Stimulated activated CD8-positive, alpha-beta memory T cell treated with anti-CD3 and anti-CD28 coated beads, Interleukin-7, amount 100 ng/mL, for 24 hours (primary cell): ENCODE measurements at regions not wholly inside any gene's neighbourhood (a gene's known extent, or its start where the extent isn't known, plus 50 kb on each side); places are given as distances from the start of the nearest gene placed in this dataset.
"Not testable (repeated sequence)": the region's sequence is repeated elsewhere in the genome, so short reads cannot be mapped to it uniquely, and the experiment has no call there.

ENCODE experiments used
- DNase-seq: peaks from one replicate; pipeline ENCODE4 v3.0.0-alpha.2; 2020; ENCODE audit warnings: low read depth

DNA sequence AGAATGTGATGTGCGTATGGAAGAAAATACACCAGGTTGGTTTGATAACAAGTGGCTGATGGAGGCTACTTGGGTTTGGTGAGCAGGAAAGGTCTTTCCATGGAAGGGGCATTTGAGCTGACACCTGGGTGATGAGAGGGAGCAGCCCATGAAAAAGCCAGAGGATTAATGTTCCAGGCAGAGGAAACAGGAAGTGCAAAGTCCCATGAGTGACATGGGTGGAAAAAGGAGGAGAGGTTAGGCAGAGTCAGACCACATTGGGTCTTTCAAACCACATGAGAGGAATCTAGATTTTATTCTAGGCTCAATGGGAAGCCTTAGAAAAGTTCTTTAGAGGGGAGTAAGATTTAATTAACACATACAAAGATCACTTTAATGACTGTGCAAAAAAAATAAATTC, 195.7 kb downstream of the LRATD1 start:
- DNase-seq: no peak

DNA sequence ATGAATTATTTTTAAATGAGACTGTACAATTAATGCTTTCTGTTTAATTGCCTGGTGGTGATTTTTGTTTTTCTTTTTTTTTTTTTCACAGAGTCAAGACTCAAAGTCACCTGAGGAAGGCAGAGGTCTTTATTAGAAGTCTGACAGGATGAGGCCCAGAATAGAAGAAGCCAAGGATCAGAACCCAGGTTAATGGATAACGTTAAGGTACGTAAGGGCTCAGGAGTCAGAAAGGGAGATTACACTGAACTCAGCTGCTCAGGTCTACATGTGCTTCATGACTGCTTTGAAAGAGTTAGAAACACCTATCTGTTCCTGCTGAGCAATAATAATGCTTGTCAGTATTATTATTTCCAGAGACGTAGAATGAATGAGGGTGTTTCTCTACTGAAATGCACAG, 196.5 kb downstream of the LRATD1 start:
- no peak for DNase-seq

DNA sequence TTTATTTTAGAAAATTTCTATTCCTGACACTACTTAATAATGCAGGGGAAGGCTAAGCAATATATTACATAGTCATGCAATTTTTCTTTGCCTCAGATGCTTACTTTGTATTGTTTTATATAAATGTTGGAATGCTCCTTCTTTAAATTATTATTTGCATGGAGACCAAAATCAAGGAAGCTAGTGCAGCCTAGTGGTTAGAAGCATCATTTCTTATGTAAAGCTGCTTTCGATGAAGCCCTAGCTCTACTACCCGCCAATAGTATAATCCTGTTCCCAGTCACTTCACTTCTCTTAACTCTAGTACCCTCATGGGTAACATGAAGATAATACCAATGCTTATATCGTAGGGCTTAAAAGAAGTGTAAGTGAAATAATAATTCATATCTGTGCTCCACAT, 198.9 kb downstream of the LRATD1 start:
- no peak for DNase-seq

DNA sequence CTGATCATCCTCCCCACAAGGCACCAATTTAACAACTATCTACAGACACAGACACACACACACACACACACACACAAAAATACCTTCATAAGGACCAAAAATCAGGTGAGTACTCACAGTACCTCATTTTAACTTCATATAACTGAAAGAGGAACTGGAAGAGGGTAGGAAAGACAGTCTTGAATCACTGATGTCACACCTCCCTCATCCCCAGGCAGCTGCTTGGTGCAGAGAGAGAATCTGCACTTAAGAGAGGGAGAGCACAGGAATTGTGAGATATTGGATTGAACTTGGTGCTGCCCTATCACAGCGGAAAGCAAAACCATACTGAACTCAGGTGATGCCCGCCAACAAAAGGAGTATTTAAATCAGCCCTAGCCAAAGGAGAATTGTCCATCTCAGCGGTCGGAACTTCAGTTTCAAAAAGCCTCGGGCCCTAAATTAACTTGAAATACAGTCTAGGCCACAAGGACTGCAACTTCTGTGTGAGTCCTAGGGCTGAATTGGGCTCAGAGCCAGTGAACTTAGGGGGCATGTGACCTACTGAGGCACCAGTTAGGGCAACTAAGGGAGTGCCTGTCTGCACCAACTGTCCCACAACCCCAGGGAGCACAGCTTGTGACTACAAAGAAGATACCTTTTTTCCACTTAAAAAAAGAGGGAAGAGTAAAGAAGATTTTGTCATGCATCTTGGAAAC, 211.1 kb downstream of the LRATD1 start:
- DNase-seq: no peak

DNA sequence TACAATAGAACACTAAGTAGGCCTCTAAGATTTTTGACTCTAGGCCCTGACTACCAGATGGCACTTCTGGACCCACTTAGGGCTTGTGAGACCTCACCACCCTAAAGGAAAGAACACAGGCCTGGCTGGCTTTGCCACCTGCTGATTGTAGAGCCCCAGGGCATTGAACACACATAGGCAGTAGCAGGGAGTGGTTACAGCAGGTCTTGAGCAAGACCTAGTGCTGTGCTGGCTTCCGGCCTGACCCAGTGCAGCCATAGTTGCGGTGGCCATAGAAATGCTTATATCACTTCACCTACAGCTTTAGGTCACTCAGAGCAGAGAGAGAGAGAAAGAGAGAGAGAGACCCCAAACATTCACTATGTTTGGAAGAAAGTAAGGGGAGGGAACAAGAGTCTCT, 223.2 kb downstream of the LRATD1 start:
- DNase-seq: no peak

DNA sequence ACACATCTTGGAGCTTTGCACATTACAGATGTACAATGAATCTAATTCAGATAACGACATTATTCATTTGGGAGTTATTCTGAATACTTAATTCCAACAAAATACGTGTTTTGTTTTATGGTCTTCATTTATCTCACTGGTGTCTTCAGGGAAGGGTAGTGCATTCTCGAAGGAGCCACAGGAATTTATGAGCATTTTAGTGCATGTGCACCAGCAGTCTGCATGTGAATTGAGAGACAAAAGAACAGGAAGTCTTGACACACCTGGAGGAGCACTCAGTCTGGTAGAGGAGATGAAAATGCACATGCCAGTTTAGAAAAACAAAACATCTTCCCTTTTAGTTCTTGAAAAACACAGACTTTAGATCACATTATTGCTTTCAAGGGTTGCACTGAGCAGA, 228.7 kb downstream of the LRATD1 start:
- DNase-seq: no peak

DNA sequence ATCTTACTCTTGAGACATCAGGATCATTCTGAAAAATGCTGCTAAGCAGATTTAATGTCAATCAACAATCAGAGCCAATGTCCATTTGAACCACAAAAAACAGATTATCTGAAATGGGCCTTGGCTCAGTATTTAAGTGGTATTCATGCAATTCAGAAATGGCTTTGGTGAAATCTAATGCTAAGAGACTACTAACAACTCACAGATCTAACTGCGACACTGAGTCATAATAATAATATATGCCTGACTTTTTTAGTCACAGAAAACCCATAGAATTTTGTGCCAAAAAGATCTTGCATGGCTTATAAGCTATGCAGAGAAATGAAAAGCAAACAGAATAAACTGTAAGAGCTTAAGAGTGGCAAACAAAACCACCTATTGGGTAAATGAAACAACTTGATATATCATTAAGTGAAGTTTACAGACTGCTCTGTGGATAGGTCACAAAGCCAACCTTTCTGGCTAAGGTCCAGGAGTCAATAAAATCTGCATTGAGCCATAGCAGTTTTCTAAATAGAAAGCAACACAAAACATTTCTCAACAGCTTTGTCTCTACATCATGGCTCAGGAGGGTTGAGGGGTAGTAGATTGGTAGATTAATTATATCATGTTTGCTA, 234.3 kb downstream of the LRATD1 start:
- DNase-seq: no peak

DNA sequence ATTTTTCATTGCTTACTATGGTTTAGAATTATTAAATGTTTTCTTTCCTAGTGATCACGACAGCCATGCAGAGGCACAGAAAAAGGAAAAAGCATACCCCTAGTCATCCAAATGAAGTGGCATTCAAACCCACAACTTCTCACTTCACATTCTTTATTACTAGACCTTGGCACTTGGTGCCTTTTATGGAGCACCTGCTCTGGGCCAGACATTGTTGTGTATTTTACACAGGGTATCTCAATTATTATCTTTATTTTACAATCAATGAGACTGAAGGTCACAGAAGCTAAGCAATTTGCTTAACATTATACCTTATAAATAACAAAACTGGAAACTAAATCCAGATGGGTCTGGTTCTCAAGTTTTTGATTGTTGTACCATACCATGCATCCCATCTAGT, 235.3 kb downstream of the LRATD1 start:
- DNase-seq: no peak

DNA sequence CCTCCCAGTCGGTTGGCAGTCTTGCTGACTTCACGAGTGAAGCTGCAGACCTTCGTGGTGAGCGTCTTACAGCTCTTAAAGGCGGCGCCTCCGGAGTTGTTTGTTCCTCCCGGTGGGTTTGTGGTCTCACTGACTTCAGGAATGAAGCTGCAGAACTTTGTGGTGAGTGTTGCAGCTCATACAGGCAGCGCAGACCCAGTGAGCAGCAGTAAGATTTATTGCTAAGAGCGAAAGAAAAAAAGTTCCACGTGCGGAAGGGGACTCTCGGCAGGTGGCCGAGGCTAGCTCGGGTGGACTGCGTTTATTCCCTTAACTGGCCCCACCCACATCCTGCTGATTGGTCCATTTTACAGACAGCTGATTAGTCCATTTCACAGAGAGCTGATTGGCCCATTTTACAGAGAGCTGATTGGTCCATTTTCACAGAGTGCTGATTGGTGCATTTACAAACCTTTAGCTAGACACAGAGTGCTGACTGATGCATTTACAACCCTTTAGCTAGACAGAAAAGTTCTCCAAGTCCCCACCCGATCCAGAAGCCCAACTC, 240.3 kb downstream of the LRATD1 start:
- DNase-seq: no peak

DNA sequence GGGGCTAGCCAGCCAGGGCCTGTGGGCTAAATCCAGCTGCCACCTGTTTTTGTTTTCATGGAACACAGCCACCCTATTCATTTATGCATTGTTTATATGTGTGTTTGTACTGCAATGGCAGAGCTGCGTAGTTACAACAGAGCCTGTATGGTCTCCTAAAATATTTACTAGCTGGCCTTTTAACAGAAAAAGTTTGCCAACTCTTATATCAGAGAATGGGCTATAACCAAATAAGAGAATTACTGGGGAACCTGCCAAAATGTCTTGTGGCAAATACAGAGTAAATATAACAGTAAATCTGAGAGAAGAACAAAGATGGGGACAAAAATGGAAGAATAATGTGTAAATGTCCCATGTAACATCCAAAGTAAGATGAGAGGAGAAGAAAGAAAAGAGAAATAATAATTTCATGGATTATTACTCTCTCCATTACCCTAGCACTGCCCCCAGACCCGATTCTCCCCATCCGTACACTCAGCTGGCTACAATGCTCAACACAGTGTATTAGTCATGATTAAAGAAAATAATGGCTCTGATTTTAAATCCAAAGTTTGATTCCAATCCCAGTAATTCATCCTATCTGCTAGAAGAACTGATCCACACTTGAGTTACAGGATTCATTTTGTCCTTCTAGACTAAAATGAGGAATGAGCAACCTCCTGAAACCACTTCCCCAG, 249.3 kb downstream of the LRATD1 start:
- DNase-seq: no peak

DNA sequence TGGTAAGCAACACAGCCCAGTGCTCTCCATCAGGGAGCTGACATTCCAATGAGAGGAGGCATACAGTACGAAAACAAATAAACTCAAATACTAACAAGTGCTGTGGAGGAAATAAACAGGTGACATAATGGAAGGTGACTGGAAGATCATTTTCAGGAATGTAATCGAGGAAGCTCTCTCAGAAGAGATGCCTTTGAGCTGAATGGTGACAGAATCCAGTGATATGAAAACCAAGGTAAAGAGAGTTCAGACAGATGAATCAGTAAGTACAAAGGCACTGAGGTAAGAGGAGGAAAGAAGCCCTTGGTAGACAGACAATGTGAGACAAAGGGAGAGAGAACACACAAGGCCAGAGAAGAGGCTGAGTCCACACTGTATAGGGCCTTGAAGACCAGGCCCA, 252.1 kb downstream of the LRATD1 start:
- DNase-seq: no peak

DNA sequence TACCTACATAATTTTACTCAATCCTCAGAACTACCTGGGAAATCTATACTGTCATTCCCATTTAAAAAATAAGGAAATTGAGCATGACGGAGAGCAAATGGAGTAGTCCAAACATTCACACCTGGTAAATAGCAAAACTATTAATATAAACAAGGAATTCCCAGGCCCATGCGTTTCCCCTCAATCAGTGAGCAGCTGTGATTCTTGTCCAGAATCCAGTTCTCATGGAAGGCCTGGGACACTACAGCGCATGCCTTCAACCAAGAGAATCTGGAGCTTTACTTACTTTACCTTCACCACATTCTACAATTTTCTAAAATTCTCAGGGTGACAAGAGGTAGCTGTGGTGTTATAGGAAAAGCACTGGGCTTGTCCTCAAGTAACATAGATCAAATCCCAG, 259.0 kb downstream of the LRATD1 start:
- no peak for DNase-seq

DNA sequence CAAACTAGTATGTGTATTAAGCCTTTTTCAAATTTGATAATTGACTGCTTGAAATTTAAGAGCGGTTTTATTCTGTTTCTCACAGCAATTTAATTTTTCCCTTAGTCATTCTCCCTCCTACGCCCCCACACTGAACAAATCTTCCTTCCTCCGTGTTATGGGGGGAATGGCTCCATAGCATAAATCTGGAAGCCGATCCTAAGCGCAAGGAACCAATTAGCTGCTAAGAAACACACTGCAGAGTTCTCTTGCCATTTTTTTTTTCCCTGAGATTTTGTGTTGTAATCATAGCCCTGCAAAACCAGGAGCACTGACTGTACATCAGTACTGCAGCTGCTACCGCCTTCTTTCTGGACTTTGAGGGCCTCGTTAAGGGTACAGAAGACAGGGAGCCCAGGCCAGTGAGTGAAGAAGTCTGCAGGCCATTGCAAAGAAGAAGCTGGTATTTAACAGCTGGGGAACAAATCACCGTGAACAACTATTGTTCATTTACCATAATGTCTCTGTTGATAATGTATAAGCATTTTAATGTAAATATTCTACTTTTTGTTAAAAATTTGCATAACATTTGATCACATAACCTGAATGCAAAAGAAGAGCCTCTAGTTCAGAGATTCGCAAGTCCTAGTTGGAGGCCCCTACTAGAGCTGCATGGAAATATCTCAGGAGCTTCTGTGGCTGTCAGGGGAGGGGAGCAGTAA, 264.0 kb downstream of the LRATD1 start:
- DNase-seq: no peak

DNA sequence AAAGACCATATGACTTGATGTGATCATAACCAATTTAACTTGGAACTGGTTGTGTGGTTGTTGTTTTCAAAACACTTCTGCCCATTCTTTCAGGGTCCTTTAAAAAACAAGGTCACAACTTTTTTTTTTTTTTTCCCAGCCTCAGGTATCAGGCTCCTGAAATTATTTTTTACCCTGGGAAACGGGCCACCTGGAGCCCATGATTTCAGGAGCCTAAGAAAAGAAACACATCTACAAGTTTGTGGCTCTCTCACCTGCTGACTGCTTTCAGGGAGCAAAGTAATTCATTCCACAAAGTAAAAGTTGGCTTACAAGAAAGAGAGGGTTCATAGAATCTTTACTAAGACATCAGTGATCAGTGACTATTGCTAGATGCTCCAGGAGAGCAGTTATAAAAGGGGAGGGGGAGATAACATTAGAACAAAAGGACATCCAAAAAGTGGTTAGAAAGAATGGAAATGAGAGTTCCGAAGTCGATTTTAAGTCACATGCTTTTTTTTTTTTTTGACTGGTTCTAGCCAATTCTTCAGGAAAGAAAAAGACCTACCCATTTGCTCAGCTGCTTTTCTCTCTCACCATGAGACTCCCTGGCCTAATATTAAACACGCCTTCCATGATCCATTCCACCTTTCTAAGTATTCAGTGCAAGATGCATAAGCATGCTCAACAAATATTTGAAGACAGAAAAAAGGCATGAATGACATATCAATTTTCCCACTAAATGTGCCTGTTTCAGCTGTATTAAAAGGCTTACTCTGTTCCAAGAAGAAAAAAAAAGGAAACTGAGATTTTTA, 267.3 kb downstream of the LRATD1 start:
- no peak for DNase-seq

DNA sequence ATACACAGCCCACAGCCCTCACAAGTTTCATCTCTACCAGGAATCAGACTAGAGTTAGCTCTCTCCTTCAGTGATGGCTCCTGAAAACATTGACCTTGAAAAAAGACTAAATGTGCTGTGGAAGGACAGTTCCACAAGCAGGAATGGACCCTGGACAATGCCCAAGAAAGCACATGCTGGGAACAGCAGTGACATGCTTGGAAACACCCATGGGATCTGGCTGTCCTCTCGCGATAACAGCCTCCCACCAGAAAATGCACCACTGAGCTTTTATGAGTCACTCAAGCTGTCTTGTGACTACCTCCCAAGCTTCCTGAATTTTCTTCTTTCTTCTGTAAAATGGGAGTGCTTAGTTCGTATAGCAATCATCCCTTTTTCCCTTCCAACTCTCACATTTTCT, 269.2 kb downstream of the LRATD1 start:
- DNase-seq: no peak

DNA sequence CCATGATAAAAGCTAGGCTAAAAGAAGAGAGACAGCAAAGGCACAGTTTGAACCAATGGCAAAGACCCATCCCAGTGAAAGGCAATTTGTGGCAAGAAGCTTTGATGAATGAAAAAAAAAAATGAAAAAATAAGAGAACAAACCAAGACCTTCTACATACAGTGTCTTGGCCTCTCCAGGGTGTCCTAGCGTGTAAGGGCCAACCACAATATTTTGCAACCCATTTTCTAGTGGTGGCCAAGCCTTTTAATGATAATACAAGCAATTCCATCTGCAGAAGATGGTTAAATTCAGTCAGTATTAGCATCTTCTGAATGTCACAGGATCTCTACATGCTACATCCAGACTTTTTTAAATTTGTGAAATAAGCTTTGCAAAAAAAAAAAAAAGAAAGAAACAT, 270.4 kb downstream of the LRATD1 start:
- DNase-seq: no peak

DNA sequence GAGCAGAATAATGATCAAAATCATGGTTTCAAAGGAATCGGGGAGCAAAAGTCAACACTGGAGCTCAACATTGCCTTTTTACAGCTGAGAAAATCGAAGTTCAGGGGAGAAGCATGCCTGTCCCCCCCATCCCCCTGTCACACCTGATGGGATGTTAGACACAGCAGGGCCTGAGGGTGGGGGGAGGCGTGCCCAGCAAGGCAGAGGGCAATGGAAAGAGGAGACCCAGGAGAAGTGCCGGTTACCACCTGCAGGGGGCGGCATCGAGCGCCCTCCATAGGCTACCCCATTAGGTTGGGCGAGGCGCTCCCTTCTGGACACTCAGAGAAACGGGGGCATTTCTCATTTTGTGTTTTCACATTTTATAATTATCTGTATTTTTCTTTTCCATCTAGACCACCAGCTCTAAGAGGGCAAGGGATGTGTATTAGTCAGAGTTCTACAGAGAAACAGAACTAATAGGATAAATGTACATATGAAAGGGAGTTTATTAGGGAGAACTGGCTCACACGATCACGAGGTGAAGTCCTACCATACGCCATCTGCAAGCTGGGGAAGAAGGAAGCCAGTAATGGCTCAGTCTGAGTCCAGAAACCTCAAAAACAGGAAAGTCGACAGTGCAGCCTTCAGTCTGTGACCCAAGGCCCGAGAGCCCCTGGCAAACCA, 271.3 kb downstream of the LRATD1 start:
- DNase-seq: peak; percentile 25

DNA sequence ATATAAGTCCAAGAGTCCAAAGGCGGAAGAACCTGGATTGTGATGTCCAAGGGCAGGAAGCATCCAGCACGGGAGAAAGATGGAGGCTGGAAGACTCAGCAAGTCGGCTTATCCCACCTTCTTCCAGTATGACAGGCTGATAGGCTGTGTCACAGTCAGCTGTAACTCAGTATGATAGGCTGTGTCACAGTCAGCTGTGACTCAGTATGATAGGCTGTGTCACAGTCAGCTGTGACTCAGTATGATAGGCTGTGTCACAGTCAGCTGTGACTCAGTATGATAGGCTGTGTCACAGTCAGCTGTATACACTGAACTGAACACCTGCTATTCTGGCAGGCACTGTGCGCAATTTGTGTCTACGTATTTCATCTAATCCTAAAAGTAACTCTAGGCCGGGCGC, 271.9 kb downstream of the LRATD1 start:
- DNase-seq: not testable (repeated sequence)

DNA sequence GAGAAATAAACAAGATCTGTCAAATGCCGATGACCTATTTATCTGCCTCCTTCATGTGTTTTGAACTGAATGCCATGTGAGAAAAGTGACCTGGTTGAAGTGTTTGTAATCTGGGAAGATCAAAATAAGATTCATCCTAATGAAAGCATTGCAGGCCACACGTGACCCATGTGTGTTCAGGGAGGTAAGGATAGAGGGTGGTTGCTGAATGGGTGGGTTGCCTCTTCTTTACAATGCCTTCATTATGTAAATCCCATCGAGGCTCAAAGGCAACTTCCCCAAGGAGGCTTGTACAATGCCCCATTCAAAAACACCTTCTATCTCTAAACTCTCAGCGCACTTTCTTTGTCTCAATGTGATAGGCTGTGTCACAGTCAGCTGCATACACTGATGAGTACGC, 273.1 kb downstream of the LRATD1 start:
- DNase-seq: no peak

DNA sequence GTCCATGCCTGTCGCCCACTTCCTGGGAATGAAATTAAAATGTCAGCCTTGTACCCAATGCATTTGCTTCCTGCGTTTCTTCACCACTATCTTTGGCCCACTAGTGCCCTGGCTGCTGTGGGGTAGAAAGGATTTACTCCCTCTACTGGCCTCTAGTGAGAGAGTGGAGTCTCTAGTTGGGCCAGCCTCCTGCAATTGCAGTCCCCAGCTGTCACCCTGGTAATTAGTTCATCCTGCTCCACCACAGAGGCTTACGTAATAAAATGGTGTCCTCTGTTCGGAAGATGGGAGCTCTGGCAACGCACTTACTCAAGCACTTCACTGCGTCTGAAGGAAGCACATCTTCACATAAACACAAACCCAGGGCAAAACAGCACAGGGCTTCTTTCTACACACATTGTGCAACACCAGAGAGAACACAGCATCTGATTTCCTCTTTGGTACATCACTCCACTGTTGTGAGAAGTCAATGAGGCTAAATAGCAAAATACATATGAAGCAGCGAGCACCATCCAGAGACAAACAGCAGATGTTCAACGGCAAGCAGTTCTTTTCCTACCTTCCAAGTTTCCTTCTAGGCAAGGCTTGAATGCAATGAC, 274.6 kb downstream of the LRATD1 start:
- DNase-seq: no peak

DNA sequence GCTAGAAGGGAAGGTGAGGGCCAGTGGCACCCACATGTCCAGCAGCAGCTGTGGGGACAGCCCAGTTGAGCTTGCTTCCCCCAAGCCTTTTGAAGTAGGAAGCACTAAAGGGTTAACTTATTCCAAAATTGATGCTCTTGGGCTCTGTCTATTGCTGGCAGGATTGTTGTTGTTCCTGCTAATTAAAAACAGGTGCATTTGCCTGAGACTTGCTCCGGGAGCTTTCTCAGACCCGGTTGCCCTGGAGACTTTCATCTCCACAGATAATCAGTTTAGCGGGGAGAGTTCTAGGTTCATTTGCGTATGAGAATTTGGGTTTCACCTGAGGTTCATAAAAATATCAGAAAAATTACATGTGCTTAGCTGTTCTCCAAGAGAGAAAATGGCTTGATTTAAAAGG, 277.3 kb downstream of the LRATD1 start:
- DNase-seq: no peak
